CD8-positive, alpha-beta memory T cell (primary cell): ENCODE measurements at regions not wholly inside any gene's neighbourhood (a gene's known extent, or its start where the extent isn't known, plus 50 kb on each side); places are given as distances from the start of the nearest gene placed in this dataset.
"Not testable (repeated sequence)": the region's sequence is repeated elsewhere in the genome, so short reads cannot be mapped to it uniquely, and the experiment has no call there.

Experiments used
- CTCF ChIA-PET: fragments of 350-600 bp; sonication (Branson Sonifier 250); formaldehyde crosslinking; loops from one replicate; lab custom pipeline; 2021; ENCODE audit warnings: antibody characterized with exemption; lab: Charles Lee
- POLR2A ChIA-PET: fragments of 350-600 bp; sonication (Branson Sonifier 250); formaldehyde crosslinking; loops from one replicate; lab custom pipeline; 2021; ENCODE audit warnings: antibody characterized with exemption; lab: Charles Lee
- DNase-seq, 5 donors: peaks; one replicate each; pipeline versions ENCODE4 v3.0.0 to v3.0.0-alpha.2; 2020 to 2022; ENCODE audit warnings: mixed read lengths in 1 of 5
- H3K27ac ChIP-seq: one replicate; pipeline ENCODE4 v1.7.0; 2013; ENCODE audit warnings: low read depth, mild to moderate bottlenecking, low read length, moderate library complexity
- H3K27me3 ChIP-seq: 2 replicates; pipeline ENCODE4 v1.7.0; 2013; ENCODE audit warnings: low read length, mild to moderate bottlenecking; ENCODE audit not compliant: insufficient read depth, poor library complexity, severe bottlenecking
- H3K36me3 ChIP-seq: 2 replicates; pipeline ENCODE4 v1.7.0; 2013; ENCODE audit warnings: mild to moderate bottlenecking, low read length, moderate library complexity; ENCODE audit not compliant: insufficient read depth
- H3K4me1 ChIP-seq: 2 replicates; pipeline ENCODE4 v1.7.0; 2013; ENCODE audit warnings: mild to moderate bottlenecking, low read length, moderate library complexity; ENCODE audit not compliant: insufficient read depth
- H3K4me3 ChIP-seq: 2 replicates; pipeline ENCODE4 v1.7.0; 2013; ENCODE audit warnings: mild to moderate bottlenecking, low read length
- H3K9me3 ChIP-seq: 2 replicates; pipeline ENCODE4 v1.7.0; 2013; ENCODE audit warnings: mild to moderate bottlenecking, low read length
- H3K27ac Mint-ChIP-seq, 8 donors: one replicate each; pipeline ENCODE4 v1.8.0; 2020 to 2021; ENCODE audit warnings: mixed read lengths in 8 of 8, mild to moderate bottlenecking in 6 of 8, inconsistent platforms in 3 of 8, moderate library complexity in 3 of 8
- H3K27me3 Mint-ChIP-seq, 2 donors: one replicate each; pipeline ENCODE4 v1.8.0; 2020 to 2021; ENCODE audit warnings: mixed read lengths in 2 of 2, mild to moderate bottlenecking in 1 of 2, moderate library complexity in 1 of 2
- H3K36me3 Mint-ChIP-seq, 3 donors: one replicate each; pipeline ENCODE4 v1.8.0; 2020 to 2021; ENCODE audit warnings: mixed read lengths in 3 of 3, inconsistent platforms in 1 of 3, mild to moderate bottlenecking in 1 of 3
- H3K4me1 Mint-ChIP-seq, 3 donors: one replicate each; pipeline ENCODE4 v1.8.0; 2020 to 2021; ENCODE audit warnings: mixed read lengths in 3 of 3, inconsistent platforms in 1 of 3, mild to moderate bottlenecking in 1 of 3
- H3K4me3 Mint-ChIP-seq, 7 donors: one replicate each; pipeline ENCODE4 v1.8.0; 2020 to 2021; ENCODE audit warnings: mixed read lengths in 7 of 7, mild to moderate bottlenecking in 6 of 7, moderate library complexity in 4 of 7, inconsistent platforms in 2 of 7
- H3K9me3 Mint-ChIP-seq, 5 donors: one replicate each; pipeline ENCODE4 v1.8.0; 2020 to 2022; ENCODE audit warnings: mixed read lengths in 5 of 5, mild to moderate bottlenecking in 3 of 5, moderate library complexity in 2 of 5, inconsistent platforms in 1 of 5

- ChIA-PET CTCF (no interaction called here), POLR2A (no interaction called here)
- Histone ChIP-seq H3K27me3 (no peaks in the 10 kb centered on the region), H3K4me3 (no peak overlapping the region), H3K36me3 (no peaks in the 10 kb centered on the region), H3K4me1 (no peaks in the 10 kb centered on the region), H3K9me3 (no peaks in the 10 kb centered on the region), H3K27ac (no peak overlapping the region)
- H3K27ac Mint-ChIP-seq: no peak overlapping the region
- H3K4me1 Mint-ChIP-seq: peaks cover 0 to 5% (median 0%) of the 10 kb centered on the region in 3 donors
- H3K27me3 Mint-ChIP-seq: peaks cover 6 to 20% of the 10 kb centered on the region in 2 donors
- no peaks in the 10 kb centered on the region for H3K9me3 Mint-ChIP-seq
- no peak overlapping the region for H3K4me3 Mint-ChIP-seq
- DNase-seq: no peak
- H3K36me3 Mint-ChIP-seq: no peaks in the 10 kb centered on the region
Measured at GRCh38 chr6:4363656-4364055, 228.3 kb upstream of the ECI2 start.

- no peak overlapping the region for H3K27ac Mint-ChIP-seq
- H3K4me1 ChIP-seq: no peaks in the 10 kb centered on the region
- no peaks in the 10 kb centered on the region for H3K36me3 ChIP-seq
- POLR2A ChIA-PET: no interaction called here
- H3K36me3 Mint-ChIP-seq: no peaks in the 10 kb centered on the region
- H3K4me3 Mint-ChIP-seq: no peak overlapping the region
- H3K27me3 Mint-ChIP-seq: peaks cover 8 to 16% of the 10 kb centered on the region in 2 donors
- no peaks in the 10 kb centered on the region for H3K9me3 ChIP-seq
- H3K27ac ChIP-seq: no peak overlapping the region
- no peaks in the 10 kb centered on the region for H3K27me3 ChIP-seq
- CTCF ChIA-PET: no interaction called here
- no peak overlapping the region for H3K4me3 ChIP-seq
- no peak for DNase-seq
- H3K9me3 Mint-ChIP-seq: no peaks in the 10 kb centered on the region
- H3K4me1 Mint-ChIP-seq: peaks cover 0 to 5% (median 0%) of the 10 kb centered on the region in 3 donors
Measured at GRCh38 chr6:4362326-4362725, 227.0 kb upstream of the ECI2 start.

- Histone ChIP-seq H3K4me1 (no peaks in the 10 kb centered on the region), H3K27ac (no peak overlapping the region), H3K36me3 (no peaks in the 10 kb centered on the region), H3K4me3 (no peak overlapping the region), H3K27me3 (no peaks in the 10 kb centered on the region), H3K9me3 (no peaks in the 10 kb centered on the region)
- H3K9me3 Mint-ChIP-seq: no peaks in the 10 kb centered on the region
- ChIA-PET CTCF (no interaction called here), POLR2A (no interaction called here)
- no peak overlapping the region for H3K4me3 Mint-ChIP-seq
- DNase-seq: no peak
- peaks cover 0 to 5% (median 0%) of the 10 kb centered on the region in 3 donors for H3K4me1 Mint-ChIP-seq
- no peak overlapping the region for H3K27ac Mint-ChIP-seq
- H3K36me3 Mint-ChIP-seq: no peaks in the 10 kb centered on the region
- H3K27me3 Mint-ChIP-seq: peaks cover 8 to 12% of the 10 kb centered on the region in 2 donors
Measured at GRCh38 chr6:4360920-4361319, 225.5 kb upstream of the ECI2 start.

GRCh38 chr6:4359108-4359730 is 223.8 kb upstream of the ECI2 start:
- Histone ChIP-seq H3K36me3 (no peaks in the 10 kb centered on the region), H3K4me3 (no peak overlapping the region), H3K27ac (no peak overlapping the region), H3K9me3 (no peaks in the 10 kb centered on the region), H3K4me1 (no peaks in the 10 kb centered on the region), H3K27me3 (no peaks in the 10 kb centered on the region)
- Mint-ChIP-seq H3K4me3 (no peak overlapping the region), H3K27me3 (peaks cover 11 to 12% of the 10 kb centered on the region in 2 donors), H3K27ac (no peak overlapping the region), H3K9me3 (no peaks in the 10 kb centered on the region), H3K36me3 (no peaks in the 10 kb centered on the region), H3K4me1 (peaks cover 0 to 1% (median 0%) of the 10 kb centered on the region in 3 donors)
- CTCF ChIA-PET: no interaction called here
- POLR2A ChIA-PET: no interaction called here
- DNase-seq: no peak

GRCh38 chr6:4358414-4359107 is 223.2 kb upstream of the ECI2 start:
- Mint-ChIP-seq H3K27ac (no peak overlapping the region), H3K4me1 (no peaks in the 10 kb centered on the region), H3K27me3 (peaks cover 11 to 12% of the 10 kb centered on the region in 2 donors), H3K36me3 (no peaks in the 10 kb centered on the region), H3K9me3 (no peaks in the 10 kb centered on the region), H3K4me3 (no peak overlapping the region)
- no peak for DNase-seq
- POLR2A ChIA-PET: no interaction called here
- Histone ChIP-seq H3K9me3 (no peaks in the 10 kb centered on the region), H3K36me3 (no peaks in the 10 kb centered on the region), H3K27me3 (no peaks in the 10 kb centered on the region), H3K4me1 (no peaks in the 10 kb centered on the region), H3K27ac (no peak overlapping the region), H3K4me3 (no peak overlapping the region)
- CTCF ChIA-PET: no interaction called here

- H3K36me3 ChIP-seq, H3K27me3 ChIP-seq, H3K27ac Mint-ChIP-seq, H3K4me1 Mint-ChIP-seq, H3K4me3 Mint-ChIP-seq, CTCF ChIA-PET, H3K27ac ChIP-seq, H3K4me1 ChIP-seq, H3K4me3 ChIP-seq, H3K9me3 Mint-ChIP-seq, DNase-seq, H3K9me3 ChIP-seq, POLR2A ChIA-PET, H3K36me3 Mint-ChIP-seq: not testable (repeated sequence)
- peaks cover 5 to 11% of the 10 kb centered on the region in 2 donors for H3K27me3 Mint-ChIP-seq
Measured at GRCh38 chr6:4357660-4358152, 222.3 kb upstream of the ECI2 start.

- Histone ChIP-seq H3K27me3 (no peaks in the 10 kb centered on the region), H3K4me3 (no peak overlapping the region), H3K27ac (no peak overlapping the region), H3K36me3 (no peaks in the 10 kb centered on the region), H3K4me1 (no peaks in the 10 kb centered on the region), H3K9me3 (no peaks in the 10 kb centered on the region)
- Mint-ChIP-seq H3K36me3 (no peaks in the 10 kb centered on the region), H3K4me3 (no peak overlapping the region), H3K27ac (no peak overlapping the region), H3K9me3 (no peaks in the 10 kb centered on the region), H3K27me3 (peaks cover 2 to 12% of the 10 kb centered on the region in 2 donors), H3K4me1 (no peaks in the 10 kb centered on the region)
- ChIA-PET POLR2A (no interaction called here), CTCF (no interaction called here)
- no peak for DNase-seq
Measured at GRCh38 chr6:4356899-4357659, 221.7 kb upstream of the ECI2 start.

GRCh38 chr6:4355241-4355640 is 219.9 kb upstream of the ECI2 start:
- Mint-ChIP-seq H3K9me3 (no peaks in the 10 kb centered on the region), H3K36me3 (no peaks in the 10 kb centered on the region), H3K27me3 (peaks cover 0 to 12% of the 10 kb centered on the region in 2 donors), H3K27ac (no peak overlapping the region), H3K4me1 (no peaks in the 10 kb centered on the region), H3K4me3 (no peak overlapping the region)
- POLR2A ChIA-PET: no interaction called here
- DNase-seq: no peak
- CTCF ChIA-PET: no interaction called here
- Histone ChIP-seq H3K9me3 (no peaks in the 10 kb centered on the region), H3K4me3 (no peak overlapping the region), H3K4me1 (no peaks in the 10 kb centered on the region), H3K27ac (no peak overlapping the region), H3K36me3 (no peaks in the 10 kb centered on the region), H3K27me3 (no peaks in the 10 kb centered on the region)
